Activated CD4-positive, alpha-beta T cell treated with anti-CD3 and anti-CD28 coated beads for 4 hours (primary cell): ENCODE measurements at regions not wholly inside any gene's neighbourhood (a gene's known extent, or its start where the extent isn't known, plus 50 kb on each side); places are given as distances from the start of the nearest gene placed in this dataset.

ENCODE experiments used
- DNase-seq, 2 donors: peaks; one replicate each; pipeline ENCODE4 v3.0.0-alpha.2; 2020

GRCh38 chr2:2985020-2985419 is 392.6 kb downstream of the EIPR1 start:
- DNase-seq = no peak

GRCh38 chr2:2981000-2981399 is 396.6 kb downstream of the EIPR1 start:
- DNase-seq = no peak

- no peak for DNase-seq
Observed at GRCh38 chr2:2974982-2975381, 402.6 kb downstream of the EIPR1 start.

DNA sequence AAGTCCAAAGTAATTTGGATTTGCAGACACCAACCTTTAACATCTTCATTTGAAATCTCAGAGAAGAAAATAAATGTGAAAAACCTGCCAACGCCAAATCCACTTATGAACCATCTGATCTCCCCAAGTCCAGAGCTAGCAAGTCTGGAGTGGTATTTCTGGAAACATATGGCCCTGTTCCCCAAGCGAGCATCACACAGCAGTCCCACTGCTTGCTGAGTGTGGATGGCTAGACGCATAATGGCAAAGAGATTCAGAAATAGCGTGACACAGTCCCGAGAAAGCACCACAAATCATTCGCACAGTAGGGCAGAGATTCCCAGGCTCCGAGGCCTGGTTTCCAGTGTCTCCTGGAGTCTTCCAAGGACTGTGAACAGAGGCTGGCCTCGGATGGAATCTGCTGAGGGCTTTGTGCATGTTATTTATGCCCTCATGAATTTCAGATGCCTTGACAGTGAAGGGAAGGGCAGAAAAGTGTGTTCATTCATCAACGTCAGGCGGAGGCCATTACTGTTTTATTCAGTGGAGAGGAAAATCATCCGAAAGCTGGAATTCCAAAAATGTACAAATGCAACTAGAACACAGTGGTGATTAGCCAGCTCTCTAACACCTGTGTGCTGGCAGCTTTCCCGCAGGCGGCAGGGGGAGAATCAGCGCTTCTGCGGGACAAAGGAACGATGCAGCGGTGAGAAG is 417.0 kb downstream of the EIPR1 start:
- DNase-seq = no peak

- no peak for DNase-seq
Observed at GRCh38 chr2:2950403-2950952, 427.1 kb downstream of the EIPR1 start.

DNA sequence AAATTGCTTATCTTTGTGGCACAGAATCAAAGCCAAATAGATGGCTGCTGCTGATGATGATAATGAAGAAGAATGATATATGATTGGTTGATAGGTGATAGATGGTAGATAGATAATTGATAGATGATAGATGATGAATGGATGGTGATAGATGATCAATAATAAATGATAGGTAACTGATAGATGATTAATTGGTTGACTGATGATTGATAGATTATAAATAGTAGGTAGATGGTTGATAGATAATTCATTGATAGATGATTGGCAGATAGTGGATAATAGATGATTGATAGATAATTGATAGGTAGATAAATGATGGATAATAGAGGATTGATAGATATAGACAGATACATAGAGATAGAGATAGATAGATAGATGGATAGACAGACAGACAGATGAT is 430.2 kb downstream of the EIPR1 start:
- DNase-seq = no peak

- no peak for DNase-seq
Observed at GRCh38 chr2:2942906-2943305, 434.7 kb downstream of the EIPR1 start.

GRCh38 chr2:2942225-2942624 is 435.4 kb downstream of the EIPR1 start:
- no peak for DNase-seq

GRCh38 chr2:2941205-2941604 is 436.4 kb downstream of the EIPR1 start:
- DNase-seq = no peak

- DNase-seq = no peak
Observed at GRCh38 chr2:2940702-2941101, 436.9 kb downstream of the EIPR1 start.

DNA sequence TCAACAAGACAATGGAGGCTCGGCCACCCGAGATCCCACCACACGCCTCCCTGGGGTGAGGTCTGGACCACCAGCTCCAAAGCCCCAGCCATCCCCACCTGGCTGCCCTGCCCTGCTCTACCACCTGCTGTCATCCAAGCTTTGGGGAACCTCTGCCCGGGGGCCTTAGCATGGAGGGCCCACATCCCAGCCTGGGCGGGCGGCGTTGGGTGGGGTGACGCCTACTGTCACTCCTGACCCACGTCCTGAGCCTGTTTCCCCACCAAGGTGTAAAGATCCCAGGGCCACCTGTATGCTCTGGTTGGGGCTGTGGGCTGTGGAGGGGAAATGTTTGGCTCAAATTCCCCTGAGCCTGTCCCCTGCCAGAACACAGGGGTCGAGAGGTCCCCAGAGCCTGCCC is 437.6 kb downstream of the EIPR1 start:
- no peak for DNase-seq

- DNase-seq = no peak
Observed at GRCh38 chr2:2939078-2939795, 438.4 kb downstream of the EIPR1 start.

GRCh38 chr2:2938481-2938880 is 439.1 kb downstream of the EIPR1 start:
- no peak for DNase-seq

DNA sequence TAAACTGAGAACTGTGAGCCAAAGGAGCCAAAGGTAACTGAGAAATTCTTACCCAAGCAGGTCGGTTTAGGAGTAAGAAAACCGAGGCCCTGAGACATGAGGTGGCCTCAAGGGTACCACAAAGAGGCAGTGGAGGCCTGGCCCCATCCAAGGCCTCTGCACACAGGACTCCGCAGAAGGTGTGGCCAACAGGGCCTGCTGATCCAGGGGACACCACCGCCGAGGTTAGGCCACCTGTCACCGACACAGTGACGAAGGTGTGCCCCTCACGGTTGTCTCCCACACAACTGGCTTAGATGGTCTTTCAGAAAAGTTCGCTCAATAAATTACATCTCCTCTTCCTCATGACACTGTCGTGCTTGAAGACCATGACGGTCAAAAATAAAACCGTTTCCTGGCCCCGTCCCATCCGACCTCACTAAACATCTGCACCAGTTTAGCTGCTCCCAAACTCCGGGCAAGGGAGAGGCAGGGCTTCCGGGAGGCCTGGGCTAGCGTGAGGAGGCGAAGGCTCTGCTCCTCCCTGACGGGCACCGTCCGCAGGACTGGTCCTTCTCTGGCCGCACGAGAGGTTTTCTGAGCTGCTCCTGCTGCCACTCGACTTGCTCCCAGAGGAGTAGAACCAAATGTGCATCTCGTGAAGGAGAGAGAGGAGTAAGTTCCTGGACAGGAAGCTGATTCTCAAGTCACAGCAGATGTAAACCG is 442.0 kb downstream of the EIPR1 start:
- no peak for DNase-seq

DNA sequence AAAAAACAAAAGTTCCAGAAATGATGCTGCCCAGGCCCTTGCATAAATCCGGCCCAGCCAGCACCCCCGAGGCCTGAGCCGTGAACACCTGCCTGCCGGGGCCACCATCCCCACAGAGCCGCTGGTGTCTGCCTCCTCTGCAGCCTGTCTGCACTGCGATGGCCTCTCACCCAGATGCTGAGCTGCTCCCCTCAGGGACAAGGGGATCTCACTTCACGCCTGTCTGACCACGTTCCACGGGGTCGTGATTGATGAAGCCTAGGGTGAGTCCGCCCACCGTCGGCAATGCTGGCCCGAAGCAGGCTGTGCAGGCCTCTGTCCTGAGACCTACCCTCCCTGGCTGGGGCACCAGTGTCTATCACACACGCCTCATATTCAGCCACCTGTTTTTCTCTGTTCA is 444.2 kb downstream of the EIPR1 start:
- DNase-seq = no peak

GRCh38 chr2:2932692-2933305 is 444.8 kb downstream of the EIPR1 start:
- DNase-seq = no peak

- no peak for DNase-seq
Observed at GRCh38 chr2:2932189-2932588, 445.4 kb downstream of the EIPR1 start.

DNA sequence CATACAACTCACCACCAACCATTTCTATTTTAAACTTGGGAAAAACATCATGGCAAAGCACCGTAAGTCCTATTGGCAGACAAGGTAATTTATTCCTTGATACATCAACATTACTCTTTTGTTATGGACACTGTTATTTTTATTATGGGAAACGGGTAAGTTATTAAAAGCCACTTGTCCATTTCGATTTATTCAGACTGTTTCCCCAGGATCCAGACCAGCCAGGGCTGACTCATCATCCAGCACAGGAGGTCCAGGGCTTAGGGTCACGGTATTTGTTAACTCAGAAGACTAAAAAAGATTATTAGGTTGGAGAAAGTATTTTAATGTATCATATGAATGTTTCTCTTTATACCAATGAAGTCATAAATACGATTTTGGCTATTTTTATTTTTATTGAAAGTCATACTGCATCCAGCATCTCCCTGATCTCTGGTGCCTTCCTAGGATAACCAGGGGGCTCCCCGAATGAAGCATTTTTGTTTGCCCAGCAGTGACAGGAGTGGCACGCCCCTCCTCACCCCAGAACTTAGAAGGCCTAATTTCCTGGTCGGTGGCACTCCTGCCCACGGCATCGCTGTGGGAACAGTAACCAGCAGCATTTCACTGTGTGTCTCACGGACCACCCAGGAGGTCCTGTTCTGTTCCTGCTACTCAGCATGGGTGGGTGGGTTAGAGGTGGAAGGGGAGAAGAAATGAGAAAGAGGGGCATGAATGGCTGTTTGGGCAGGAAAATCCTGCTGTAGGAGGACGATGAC is 446.1 kb downstream of the EIPR1 start:
- DNase-seq = no peak

DNA sequence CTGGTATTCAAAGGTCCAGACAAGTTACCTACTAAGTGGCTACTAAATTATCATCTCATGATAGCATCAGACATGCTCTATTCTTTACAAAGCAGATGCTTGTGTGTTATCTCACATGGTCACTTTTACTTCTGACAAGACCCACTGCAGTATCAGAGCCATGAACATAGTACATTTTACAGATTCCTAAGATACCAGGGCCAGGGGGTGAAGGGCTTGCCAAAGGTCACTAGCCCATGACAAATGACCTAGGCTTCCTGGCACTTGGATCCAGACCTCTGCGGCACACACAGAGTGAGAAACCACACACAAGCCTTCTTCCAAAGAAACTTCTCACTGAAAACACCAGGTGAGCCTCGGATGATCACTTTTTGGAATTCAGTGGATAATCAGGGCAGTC is 446.8 kb downstream of the EIPR1 start:
- no peak for DNase-seq

DNA sequence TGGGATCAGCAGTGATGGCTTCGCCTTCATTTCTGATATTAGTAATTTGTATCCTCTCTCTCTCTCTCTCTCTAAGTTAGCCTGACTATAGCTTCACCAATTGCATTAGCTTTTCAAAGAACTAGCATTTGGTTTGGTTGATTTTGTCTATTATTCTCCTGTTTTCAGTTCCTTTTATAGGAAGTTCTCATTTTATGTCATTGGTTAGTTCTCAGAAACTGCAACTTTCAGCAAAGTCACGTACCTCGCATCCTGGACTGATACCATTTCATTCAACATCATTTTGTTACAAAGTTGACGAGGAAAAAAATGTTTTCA is 450.8 kb downstream of the EIPR1 start:
- no peak for DNase-seq

DNA sequence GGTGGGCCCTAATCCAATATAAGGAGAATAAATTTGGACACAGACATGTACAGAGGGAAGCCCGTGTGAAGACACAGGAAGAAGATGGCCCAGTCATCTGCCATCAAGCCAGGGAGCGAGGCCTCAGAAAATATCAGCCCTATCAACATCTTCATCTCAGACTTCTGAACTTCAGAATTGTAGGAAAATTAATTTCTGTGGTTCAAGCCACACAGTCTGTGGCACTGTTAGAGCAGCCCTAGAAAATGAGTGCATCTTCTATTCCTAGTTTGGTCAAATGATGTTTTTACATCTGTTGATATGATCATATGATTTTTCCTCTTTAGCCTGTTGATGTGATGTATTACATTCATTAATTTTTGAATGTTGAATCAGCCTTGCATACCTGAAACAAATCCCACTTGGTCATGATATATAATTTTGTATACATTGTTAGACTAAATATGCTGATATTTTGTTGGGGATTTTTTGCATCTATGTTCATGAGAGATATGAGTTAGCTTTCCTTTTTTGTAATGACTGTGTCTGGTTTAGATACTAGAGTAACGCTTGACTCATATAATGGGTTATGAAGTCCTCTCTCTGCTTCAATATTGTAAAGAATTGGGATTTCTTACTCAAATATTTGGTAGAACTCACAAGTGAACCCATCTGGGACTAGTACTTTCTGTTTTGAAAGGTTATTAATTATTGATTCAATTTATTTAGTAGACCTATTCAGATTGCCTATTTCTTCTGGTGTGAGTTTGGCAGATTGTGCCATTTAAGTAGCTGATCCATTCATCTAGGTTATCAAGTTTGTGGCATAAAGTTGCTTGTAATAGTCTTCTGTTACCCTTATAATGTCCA is 451.4 kb downstream of the EIPR1 start:
- DNase-seq = no peak

DNA sequence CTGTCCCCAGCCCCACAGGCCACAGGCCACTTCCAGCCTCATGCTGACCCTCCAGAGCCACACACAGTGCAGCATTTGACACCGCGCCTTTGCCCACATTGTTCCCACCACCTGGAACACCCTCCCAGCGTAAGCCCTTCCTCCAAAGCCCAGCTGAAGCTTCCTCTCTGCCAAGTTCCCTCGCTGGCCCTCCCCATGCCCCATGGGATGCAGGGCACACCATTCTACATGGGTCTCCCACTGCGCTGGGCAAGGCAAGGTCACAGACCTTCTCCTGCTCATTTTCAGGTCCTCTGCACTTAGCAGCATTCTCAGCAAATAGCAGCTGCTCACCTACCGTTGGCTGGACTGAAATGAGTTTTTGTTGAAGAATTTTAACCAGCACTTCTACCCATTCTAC is 455.5 kb downstream of the EIPR1 start:
- DNase-seq = no peak
